ENCODE measurements at regions not wholly inside any gene's neighbourhood (a gene's known extent, or its start where the extent isn't known, plus 50 kb on each side); places are given as distances from the start of the nearest gene placed in this dataset.

- Mint-ChIP-seq H3K4me1 (no peaks in the 10 kb centered on the region), H3K36me3 (ENCODE audit: low read depth) (no peaks in the 10 kb centered on the region), H3K9me3 (peaks cover 2% of the 10 kb centered on the region), H3K4me3 (no peak overlapping the region), H3K27me3 (no peaks in the 10 kb centered on the region), H3K27ac (no peak overlapping the region)
- POLR2A ChIA-PET: no interaction called here
- CTCF ChIA-PET: interaction anchor here (1.6 kb wide), 1 partner anchor 80 kb away, joined by 3 read pairs; no protein-coding TSS in a partner anchor
- no peak for DNase-seq
These were observed 270.9 kb downstream of the ALX1 start for GRCh38 chr12:85550924-85551323.

- peaks cover 2% of the 10 kb centered on the region for H3K9me3 Mint-ChIP-seq
- H3K27me3 Mint-ChIP-seq: no peaks in the 10 kb centered on the region
- H3K4me1 Mint-ChIP-seq: no peaks in the 10 kb centered on the region
- no peak for DNase-seq
- no peaks in the 10 kb centered on the region for H3K36me3 Mint-ChIP-seq (ENCODE audit: low read depth)
- no peak overlapping the region for H3K27ac Mint-ChIP-seq
- no peak overlapping the region for H3K4me3 Mint-ChIP-seq
- ChIA-PET POLR2A (no interaction called here), CTCF (no interaction called here)
These were observed 272.4 kb downstream of the ALX1 start for GRCh38 chr12:85552461-85552860.

- H3K27ac Mint-ChIP-seq: no peak overlapping the region
- no peaks in the 10 kb centered on the region for H3K27me3 Mint-ChIP-seq
- no peak overlapping the region for H3K4me3 Mint-ChIP-seq
- DNase-seq: no peak
- H3K4me1 Mint-ChIP-seq: no peaks in the 10 kb centered on the region
- H3K9me3 Mint-ChIP-seq: no peaks in the 10 kb centered on the region
- ChIA-PET CTCF (no interaction called here), POLR2A (no interaction called here)
- H3K36me3 Mint-ChIP-seq (ENCODE audit: low read depth): no peaks in the 10 kb centered on the region
These were observed 277.8 kb downstream of the ALX1 start for GRCh38 chr12:85557850-85558249.

- Mint-ChIP-seq H3K4me3 (no peak overlapping the region), H3K27ac (no peak overlapping the region), H3K4me1 (no peaks in the 10 kb centered on the region), H3K27me3 (no peaks in the 10 kb centered on the region), H3K9me3 (no peaks in the 10 kb centered on the region), H3K36me3 (ENCODE audit: low read depth) (no peaks in the 10 kb centered on the region)
- ChIA-PET POLR2A (no interaction called here), CTCF (no interaction called here)
- DNase-seq: no peak
These were observed 277.5 kb downstream of the RASSF9 start for GRCh38 chr12:85558684-85559083.

GRCh38 chr12:85559127-85559526 lies 277.1 kb downstream of the RASSF9 start:
- POLR2A ChIA-PET: no interaction called here

GRCh38 chr12:85559536-85559935 lies 276.7 kb downstream of the RASSF9 start:
- POLR2A ChIA-PET: no interaction called here
- no peak overlapping the region for H3K27ac Mint-ChIP-seq
- DNase-seq: no peak
- H3K4me1 Mint-ChIP-seq: no peaks in the 10 kb centered on the region
- H3K36me3 Mint-ChIP-seq (ENCODE audit: low read depth): no peaks in the 10 kb centered on the region
- H3K9me3 Mint-ChIP-seq: no peaks in the 10 kb centered on the region
- no peaks in the 10 kb centered on the region for H3K27me3 Mint-ChIP-seq
- H3K4me3 Mint-ChIP-seq: no peak overlapping the region
- CTCF ChIA-PET: no interaction called here

More at GRCh38 chr12:85559127-85559526, 277.1 kb downstream of the RASSF9 start:
- Mint-ChIP-seq H3K4me1 (no peaks in the 10 kb centered on the region), H3K9me3 (no peaks in the 10 kb centered on the region), H3K36me3 (ENCODE audit: low read depth) (no peaks in the 10 kb centered on the region), H3K4me3 (no peak overlapping the region), H3K27ac (no peak overlapping the region), H3K27me3 (no peaks in the 10 kb centered on the region)
- CTCF ChIA-PET: no interaction called here
- DNase-seq: no peak

GRCh38 chr12:85562765-85563164 lies 273.4 kb downstream of the RASSF9 start:
- no peak for DNase-seq
- ChIA-PET POLR2A (no interaction called here), CTCF (no interaction called here)
- no peaks in the 10 kb centered on the region for H3K27me3 Mint-ChIP-seq
- no peaks in the 10 kb centered on the region for H3K9me3 Mint-ChIP-seq
- no peak overlapping the region for H3K4me3 Mint-ChIP-seq
- no peaks in the 10 kb centered on the region for H3K4me1 Mint-ChIP-seq
- H3K36me3 Mint-ChIP-seq (ENCODE audit: low read depth): no peaks in the 10 kb centered on the region
- no peak overlapping the region for H3K27ac Mint-ChIP-seq

- CTCF ChIA-PET: no interaction called here
These were observed 271.4 kb downstream of the RASSF9 start for GRCh38 chr12:85564786-85565185.

GRCh38 chr12:85568395-85569103 lies 267.7 kb downstream of the RASSF9 start:
- no peaks in the 10 kb centered on the region for H3K4me1 Mint-ChIP-seq
- CTCF ChIA-PET: no interaction called here
- POLR2A ChIA-PET: no interaction called here
- no peaks in the 10 kb centered on the region for H3K36me3 Mint-ChIP-seq (ENCODE audit: low read depth)
- no peak for DNase-seq
- H3K27ac Mint-ChIP-seq: no peak overlapping the region
- no peak overlapping the region for H3K4me3 Mint-ChIP-seq
- H3K9me3 Mint-ChIP-seq: no peaks in the 10 kb centered on the region
- no peaks in the 10 kb centered on the region for H3K27me3 Mint-ChIP-seq

More at GRCh38 chr12:85564786-85565185, 271.4 kb downstream of the RASSF9 start:
- H3K27ac Mint-ChIP-seq: no peak overlapping the region
- no peaks in the 10 kb centered on the region for H3K36me3 Mint-ChIP-seq (ENCODE audit: low read depth)
- POLR2A ChIA-PET: no interaction called here
- no peak for DNase-seq
- H3K4me3 Mint-ChIP-seq: no peak overlapping the region
- no peaks in the 10 kb centered on the region for H3K9me3 Mint-ChIP-seq
- H3K27me3 Mint-ChIP-seq: no peaks in the 10 kb centered on the region
- no peaks in the 10 kb centered on the region for H3K4me1 Mint-ChIP-seq

- ChIA-PET POLR2A (no interaction called here), CTCF (no interaction called here)
- Mint-ChIP-seq H3K27ac (no peak overlapping the region), H3K27me3 (no peaks in the 10 kb centered on the region), H3K4me1 (no peaks in the 10 kb centered on the region), H3K9me3 (no peaks in the 10 kb centered on the region), H3K4me3 (no peak overlapping the region), H3K36me3 (ENCODE audit: low read depth) (no peaks in the 10 kb centered on the region)
- no peak for DNase-seq
These were observed 266.9 kb downstream of the RASSF9 start for GRCh38 chr12:85569261-85569660.

GRCh38 chr12:85572956-85573355 lies 263.3 kb downstream of the RASSF9 start:
- POLR2A ChIA-PET: no interaction called here
- Mint-ChIP-seq H3K36me3 (ENCODE audit: low read depth) (no peaks in the 10 kb centered on the region), H3K4me1 (no peaks in the 10 kb centered on the region), H3K27me3 (no peaks in the 10 kb centered on the region), H3K27ac (no peak overlapping the region), H3K4me3 (no peak overlapping the region), H3K9me3 (no peaks in the 10 kb centered on the region)
- CTCF ChIA-PET: no interaction called here
- no peak for DNase-seq

GRCh38 chr12:85573635-85574214 lies 262.5 kb downstream of the RASSF9 start:
- no peak for DNase-seq
- H3K9me3 Mint-ChIP-seq: no peaks in the 10 kb centered on the region
- H3K4me3 Mint-ChIP-seq: no peak overlapping the region
- no peaks in the 10 kb centered on the region for H3K4me1 Mint-ChIP-seq
- CTCF ChIA-PET: no interaction called here
- H3K36me3 Mint-ChIP-seq (ENCODE audit: low read depth): no peaks in the 10 kb centered on the region
- H3K27ac Mint-ChIP-seq: no peak overlapping the region
- POLR2A ChIA-PET: no interaction called here
- H3K27me3 Mint-ChIP-seq: no peaks in the 10 kb centered on the region

GRCh38 chr12:85574291-85574690 lies 261.9 kb downstream of the RASSF9 start:
- CTCF ChIA-PET: no interaction called here
- Mint-ChIP-seq H3K4me3 (no peak overlapping the region), H3K27ac (no peak overlapping the region), H3K27me3 (no peaks in the 10 kb centered on the region), H3K9me3 (peaks cover 1% of the 10 kb centered on the region), H3K4me1 (no peaks in the 10 kb centered on the region), H3K36me3 (ENCODE audit: low read depth) (no peaks in the 10 kb centered on the region)
- no peak for DNase-seq
- POLR2A ChIA-PET: no interaction called here

Measured in activated CD4-positive, alpha-beta memory T cell treated with anti-CD3 and anti-CD28 coated beads, Interleukin-2, amount 10 ng/mL, durations not matched to agents 7 days and 5 days (primary cell).